ENCODE measurements at regions not wholly inside any gene's neighbourhood (a gene's known extent, or its start where the extent isn't known, plus 50 kb on each side); places are given as distances from the start of the nearest gene placed in this dataset.
"Not testable (repeated sequence)": the region's sequence is repeated elsewhere in the genome, so short reads cannot be mapped to it uniquely, and the experiment has no call there.

GRCh38 chr18:30142248-30142647 lies 900.3 kb downstream of the DSC3 start:
- DNase-seq (ENCODE audit: low read depth in 1 of 2, low spot score in 1 of 2) (no peak), FAIRE-seq (no peak), ATAC-seq (no peak)
- CTCF ChIA-PET = no interaction called here
- no peak overlapping the region for H3K4me3 ChIP-seq
- TF ChIP-seq ZSCAN20 (CRISPR knock-in tag; IDR thresholded peaks at IDR 0.05) (no peak), HES2 (IDR thresholded peaks at IDR 0.05) (no peak), FOXS1 (CRISPR knock-in tag; IDR thresholded peaks at IDR 0.05) (no peak), JUN (IDR thresholded peaks at IDR 0.05) (no peak), ESRRA (IDR thresholded peaks at IDR 0.05; ENCODE audit: borderline replicate concordance, low read length) (no peak), FOSB (CRISPR knock-in tag; IDR thresholded peaks at IDR 0.05) (no peak), CHD4 (IDR thresholded peaks at IDR 0.05; ENCODE audit: borderline replicate concordance) (no peak), EHF (CRISPR knock-in tag; IDR thresholded peaks at IDR 0.05) (no peak), HOXB13 (CRISPR knock-in tag; IDR thresholded peaks at IDR 0.05; ENCODE audit: low read depth) (no peak), KDM1A (IDR thresholded peaks at IDR 0.05; ENCODE audit: low read depth) (no peak), EP300 (IDR thresholded peaks at IDR 0.05) (no peak), NPAS2 (CRISPR knock-in tag; IDR thresholded peaks at IDR 0.05; ENCODE audit: borderline replicate concordance) (no peak), POLR2A (IDR thresholded peaks at IDR 0.05; ENCODE audit: low read length) (no peak), E2F6 (IDR thresholded peaks at IDR 0.05; ENCODE audit: borderline replicate concordance, low read depth) (no peak), RNF2 (IDR thresholded peaks at IDR 0.05; ENCODE audit: borderline replicate concordance, low read depth) (no peak), SMC3 (IDR thresholded peaks at IDR 0.05) (no peak), MAZ (IDR thresholded peaks at IDR 0.05; ENCODE audit: borderline replicate concordance, low read depth, low read length) (no peak)
- TF ChIP-seq, protein P1, sequence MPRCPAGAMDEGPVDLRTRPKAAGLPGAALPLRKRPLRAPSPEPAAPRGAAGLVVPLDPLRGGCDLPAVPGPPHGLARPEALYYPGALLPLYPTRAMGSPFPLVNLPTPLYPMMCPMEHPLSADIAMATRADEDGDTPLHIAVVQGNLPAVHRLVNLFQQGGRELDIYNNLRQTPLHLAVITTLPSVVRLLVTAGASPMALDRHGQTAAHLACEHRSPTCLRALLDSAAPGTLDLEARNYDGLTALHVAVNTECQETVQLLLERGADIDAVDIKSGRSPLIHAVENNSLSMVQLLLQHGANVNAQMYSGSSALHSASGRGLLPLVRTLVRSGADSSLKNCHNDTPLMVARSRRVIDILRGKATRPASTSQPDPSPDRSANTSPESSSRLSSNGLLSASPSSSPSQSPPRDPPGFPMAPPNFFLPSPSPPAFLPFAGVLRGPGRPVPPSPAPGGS (IDR thresholded peaks at IDR 0.05) = no peak
- TF ChIP-seq, protein P2, sequence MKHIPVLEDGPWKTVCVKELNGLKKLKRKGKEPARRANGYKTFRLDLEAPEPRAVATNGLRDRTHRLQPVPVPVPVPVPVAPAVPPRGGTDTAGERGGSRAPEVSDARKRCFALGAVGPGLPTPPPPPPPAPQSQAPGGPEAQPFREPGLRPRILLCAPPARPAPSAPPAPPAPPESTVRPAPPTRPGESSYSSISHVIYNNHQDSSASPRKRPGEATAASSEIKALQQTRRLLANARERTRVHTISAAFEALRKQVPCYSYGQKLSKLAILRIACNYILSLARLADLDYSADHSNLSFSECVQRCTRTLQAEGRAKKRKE (CRISPR knock-in tag; IDR thresholded peaks at IDR 0.05; ENCODE audit: low read depth) = no peak
- TF ChIP-seq, protein P3, sequence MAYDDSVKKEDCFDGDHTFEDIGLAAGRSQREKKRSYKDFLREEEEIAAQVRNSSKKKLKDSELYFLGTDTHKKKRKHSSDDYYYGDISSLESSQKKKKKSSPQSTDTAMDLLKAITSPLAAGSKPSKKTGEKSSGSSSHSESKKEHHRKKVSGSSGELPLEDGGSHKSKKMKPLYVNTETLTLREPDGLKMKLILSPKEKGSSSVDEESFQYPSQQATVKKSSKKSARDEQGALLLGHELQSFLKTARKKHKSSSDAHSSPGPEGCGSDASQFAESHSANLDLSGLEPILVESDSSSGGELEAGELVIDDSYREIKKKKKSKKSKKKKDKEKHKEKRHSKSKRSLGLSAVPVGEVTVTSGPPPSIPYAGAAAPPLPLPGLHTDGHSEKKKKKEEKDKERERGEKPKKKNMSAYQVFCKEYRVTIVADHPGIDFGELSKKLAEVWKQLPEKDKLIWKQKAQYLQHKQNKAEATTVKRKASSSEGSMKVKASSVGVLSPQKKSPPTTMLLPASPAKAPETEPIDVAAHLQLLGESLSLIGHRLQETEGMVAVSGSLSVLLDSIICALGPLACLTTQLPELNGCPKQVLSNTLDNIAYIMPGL (CRISPR knock-in tag; IDR thresholded peaks at IDR 0.05; ENCODE audit: borderline replicate concordance) = no peak
- no peak overlapping the region for H3K4me2 ChIP-seq
- no peaks in the 10 kb centered on the region for H3K4me1 ChIP-seq
- WGBS (ENCODE audit: missing lambda C conversion rate) = 8% methylated on average over 4 of the region's 4 CpGs
- H3K27ac ChIP-seq = no peak overlapping the region
- POLR2A ChIA-PET = no interaction called here
- H3K9me3 ChIP-seq = no peaks in the 10 kb centered on the region

GRCh38 chr18:30141506-30141905 lies 901.0 kb downstream of the DSC3 start:
- H3K4me3 ChIP-seq; POLR2A ChIA-PET; H3K4me2 ChIP-seq; H3K4me1 ChIP-seq; H3K9me3 ChIP-seq; H3K27ac ChIP-seq; FAIRE-seq; DNase-seq (ENCODE audit: low read depth in 1 of 2, low spot score in 1 of 2); CTCF ChIA-PET; ATAC-seq: not testable (repeated sequence)
- WGBS (ENCODE audit: missing lambda C conversion rate) = 40% methylated on average over 5 of the region's 5 CpGs
